Fibroblast of skin of right biceps (primary cell): ENCODE measurements at regions not wholly inside any gene's neighbourhood (a gene's known extent, or its start where the extent isn't known, plus 50 kb on each side); places are given as distances from the start of the nearest gene placed in this dataset.
"Not testable (repeated sequence)": the region's sequence is repeated elsewhere in the genome, so short reads cannot be mapped to it uniquely, and the experiment has no call there.

Source experiments
- DNase-seq: peaks from one replicate; pipeline ENCODE4 v3.0.0-alpha.2; 2013

GRCh38 chr1:80363689-80364475 is 1357.4 kb upstream of the ADGRL4 start:
- DNase-seq: no peak

GRCh38 chr1:80359666-80360065 is 1353.1 kb upstream of the ADGRL4 start:
- no peak for DNase-seq

GRCh38 chr1:80349218-80349617 is 1342.7 kb upstream of the ADGRL4 start:
- no peak for DNase-seq

- no peak for DNase-seq
Observed at GRCh38 chr1:80341021-80341420, 1334.5 kb upstream of the ADGRL4 start.

GRCh38 chr1:80318108-80318507 is 1311.6 kb upstream of the ADGRL4 start:
- no peak for DNase-seq

GRCh38 chr1:80310703-80311245 is 1304.2 kb upstream of the ADGRL4 start:
- DNase-seq: no peak

- DNase-seq: no peak
Observed at GRCh38 chr1:80305466-80305865, 1298.9 kb upstream of the ADGRL4 start.

- DNase-seq: no peak
Observed at GRCh38 chr1:80293818-80294217, 1287.3 kb upstream of the ADGRL4 start.

GRCh38 chr1:80288750-80289149 is 1282.2 kb upstream of the ADGRL4 start:
- not testable (repeated sequence) for DNase-seq

GRCh38 chr1:80282536-80282935 is 1276.0 kb upstream of the ADGRL4 start:
- DNase-seq: no peak

- DNase-seq: no peak
Observed at GRCh38 chr1:80278936-80279335, 1272.4 kb upstream of the ADGRL4 start.

- DNase-seq: no peak
Observed at GRCh38 chr1:80274256-80274655, 1267.7 kb upstream of the ADGRL4 start.

GRCh38 chr1:80272495-80272894 is 1266.0 kb upstream of the ADGRL4 start:
- DNase-seq: no peak

- DNase-seq: no peak
Observed at GRCh38 chr1:80258659-80259058, 1252.1 kb upstream of the ADGRL4 start.

- no peak for DNase-seq
Observed at GRCh38 chr1:80251591-80251990, 1245.1 kb upstream of the ADGRL4 start.

GRCh38 chr1:80251171-80251570 is 1244.6 kb upstream of the ADGRL4 start:
- no peak for DNase-seq

- peak; percentile 57 for DNase-seq
Observed at GRCh38 chr1:80250573-80251168, 1244.1 kb upstream of the ADGRL4 start.

GRCh38 chr1:80249699-80250098 is 1243.2 kb upstream of the ADGRL4 start:
- DNase-seq: no peak

GRCh38 chr1:80248886-80249285 is 1242.4 kb upstream of the ADGRL4 start:
- peak; percentile 37 for DNase-seq

- no peak for DNase-seq
Observed at GRCh38 chr1:80245813-80246212, 1239.3 kb upstream of the ADGRL4 start.

- no peak for DNase-seq
Observed at GRCh38 chr1:80244372-80244771, 1237.8 kb upstream of the ADGRL4 start.

- DNase-seq: no peak
Observed at GRCh38 chr1:80241566-80241965, 1235.0 kb upstream of the ADGRL4 start.

GRCh38 chr1:80225510-80225909 is 1219.0 kb upstream of the ADGRL4 start:
- DNase-seq: peak; percentile 6

- DNase-seq: no peak
Observed at GRCh38 chr1:80221319-80221718, 1214.8 kb upstream of the ADGRL4 start.
